T-helper 17 cell (primary cell): ENCODE measurements at regions not wholly inside any gene's neighbourhood (a gene's known extent, or its start where the extent isn't known, plus 50 kb on each side); places are given as distances from the start of the nearest gene placed in this dataset.

Experiments used
- ATAC-seq: fragments of 150-1000 bp; cut with Tn5 transposase; 2 replicates; pipeline ENCODE4 v1.10.0; 2021; ENCODE audit warnings: mild to moderate bottlenecking, moderate library complexity
- DNase-seq, 3 donors: peaks; one replicate each; pipeline versions ENCODE4 v3.0.0 to v3.0.0-alpha.2; 2020 to 2021
- H3K9me3 ChIP-seq: one replicate; pipeline ENCODE4 v1.7.0; 2013; ENCODE audit warnings: low read length, mild to moderate bottlenecking; ENCODE audit not compliant: control insufficient read depth, poor library complexity, severe bottlenecking
- H3K27ac Mint-ChIP-seq: one replicate; pipeline ENCODE4 v1.8.0; 2022; ENCODE audit warnings: mild to moderate bottlenecking, moderate library complexity, mixed read lengths
- H3K27me3 Mint-ChIP-seq: one replicate; pipeline ENCODE4 v1.8.0; 2022; ENCODE audit warnings: mixed read lengths
- H3K36me3 Mint-ChIP-seq: one replicate; pipeline ENCODE4 v1.8.0; 2022; ENCODE audit warnings: low read depth, mixed read lengths
- H3K4me1 Mint-ChIP-seq: one replicate; pipeline ENCODE4 v1.8.0; 2022; ENCODE audit warnings: mild to moderate bottlenecking, mixed read lengths
- H3K4me3 Mint-ChIP-seq: one replicate; pipeline ENCODE4 v1.8.0; 2022; ENCODE audit warnings: mild to moderate bottlenecking, moderate library complexity, mixed read lengths

GRCh38 chr2:74072565-74072964, 75.1 kb downstream of the BOLA3 start:
- H3K27me3 Mint-ChIP-seq = no peaks in the 10 kb centered on the region
- no peaks in the 10 kb centered on the region for H3K9me3 ChIP-seq
- peaks cover 19% of the 10 kb centered on the region for H3K4me1 Mint-ChIP-seq
- DNase-seq (no peak), ATAC-seq (no peak)
- no peak overlapping the region for H3K4me3 Mint-ChIP-seq
- peaks cover 3% of the 10 kb centered on the region for H3K36me3 Mint-ChIP-seq
- peak overlapping the region; percentile 60 for H3K27ac Mint-ChIP-seq

- ATAC-seq (no peak), DNase-seq (no peak)
- Mint-ChIP-seq H3K27me3 (no peaks in the 10 kb centered on the region), H3K4me1 (peaks cover 16% of the 10 kb centered on the region), H3K27ac (peak overlapping the region; percentile 54), H3K4me3 (no peak overlapping the region), H3K36me3 (peaks cover 2% of the 10 kb centered on the region)
- no peaks in the 10 kb centered on the region for H3K9me3 ChIP-seq
Observed at GRCh38 chr2:74074487-74074886, 73.2 kb downstream of the BOLA3 start.

GRCh38 chr2:74076074-74076470, 71.6 kb downstream of the BOLA3 start:
- Mint-ChIP-seq H3K27me3 (no peaks in the 10 kb centered on the region), H3K4me3 (peak overlapping the region; percentile 5), H3K4me1 (peaks cover 19% of the 10 kb centered on the region), H3K36me3 (peaks cover 3% of the 10 kb centered on the region), H3K27ac (no peak overlapping the region)
- DNase-seq = no peak
- H3K9me3 ChIP-seq = no peaks in the 10 kb centered on the region
- no peak for ATAC-seq

DNA sequence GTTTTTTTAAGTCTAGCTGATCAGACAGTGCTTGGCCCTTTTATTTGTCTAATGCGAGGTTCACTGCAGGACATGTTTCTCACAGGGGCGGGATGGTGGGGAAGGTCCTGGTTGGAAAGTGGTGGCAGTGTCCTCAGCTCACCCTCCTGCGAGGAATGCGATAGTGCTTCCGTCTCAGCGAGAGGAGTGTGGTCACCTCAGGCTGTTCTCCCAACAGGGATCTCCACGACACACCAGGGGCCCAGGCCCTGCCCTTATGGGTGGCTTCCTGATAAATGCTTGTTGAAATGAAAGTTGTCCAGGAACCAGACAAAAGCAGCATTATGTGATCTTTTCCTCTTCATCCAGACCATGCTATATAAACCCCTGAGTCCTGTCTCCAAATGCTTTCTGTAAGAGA, 70.1 kb downstream of the BOLA3 start:
- no peak overlapping the region for H3K27ac Mint-ChIP-seq
- ATAC-seq (no peak), DNase-seq (no peak)
- H3K36me3 Mint-ChIP-seq = peaks cover 10% of the 10 kb centered on the region
- H3K4me3 Mint-ChIP-seq = no peak overlapping the region
- no peaks in the 10 kb centered on the region for H3K27me3 Mint-ChIP-seq
- peaks cover 20% of the 10 kb centered on the region for H3K4me1 Mint-ChIP-seq
- no peaks in the 10 kb centered on the region for H3K9me3 ChIP-seq

DNA sequence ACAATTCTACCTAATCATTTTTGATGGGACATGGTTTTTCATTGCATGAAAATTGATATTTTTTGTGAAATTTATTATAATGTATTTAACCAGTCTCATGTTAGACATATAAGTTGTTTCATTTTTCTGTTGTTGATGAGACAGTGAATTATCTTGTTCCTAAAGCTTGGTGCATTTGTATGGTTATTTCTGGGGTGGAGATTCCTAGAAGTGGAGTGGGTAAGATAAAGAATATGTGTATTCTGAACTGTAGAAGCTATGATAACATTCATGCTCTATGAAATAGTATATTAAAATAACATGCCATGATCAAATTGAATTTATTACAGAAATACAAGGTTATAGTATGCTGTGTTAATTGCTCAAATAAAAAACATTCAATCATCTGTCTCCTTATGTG, 69.2 kb downstream of the BOLA3 start:
- no peak overlapping the region for H3K4me3 Mint-ChIP-seq
- H3K27me3 Mint-ChIP-seq = no peaks in the 10 kb centered on the region
- peaks cover 10% of the 10 kb centered on the region for H3K36me3 Mint-ChIP-seq
- DNase-seq (no peak), ATAC-seq (no peak)
- no peaks in the 10 kb centered on the region for H3K9me3 ChIP-seq
- peaks cover 16% of the 10 kb centered on the region for H3K4me1 Mint-ChIP-seq
- H3K27ac Mint-ChIP-seq = no peak overlapping the region

DNA sequence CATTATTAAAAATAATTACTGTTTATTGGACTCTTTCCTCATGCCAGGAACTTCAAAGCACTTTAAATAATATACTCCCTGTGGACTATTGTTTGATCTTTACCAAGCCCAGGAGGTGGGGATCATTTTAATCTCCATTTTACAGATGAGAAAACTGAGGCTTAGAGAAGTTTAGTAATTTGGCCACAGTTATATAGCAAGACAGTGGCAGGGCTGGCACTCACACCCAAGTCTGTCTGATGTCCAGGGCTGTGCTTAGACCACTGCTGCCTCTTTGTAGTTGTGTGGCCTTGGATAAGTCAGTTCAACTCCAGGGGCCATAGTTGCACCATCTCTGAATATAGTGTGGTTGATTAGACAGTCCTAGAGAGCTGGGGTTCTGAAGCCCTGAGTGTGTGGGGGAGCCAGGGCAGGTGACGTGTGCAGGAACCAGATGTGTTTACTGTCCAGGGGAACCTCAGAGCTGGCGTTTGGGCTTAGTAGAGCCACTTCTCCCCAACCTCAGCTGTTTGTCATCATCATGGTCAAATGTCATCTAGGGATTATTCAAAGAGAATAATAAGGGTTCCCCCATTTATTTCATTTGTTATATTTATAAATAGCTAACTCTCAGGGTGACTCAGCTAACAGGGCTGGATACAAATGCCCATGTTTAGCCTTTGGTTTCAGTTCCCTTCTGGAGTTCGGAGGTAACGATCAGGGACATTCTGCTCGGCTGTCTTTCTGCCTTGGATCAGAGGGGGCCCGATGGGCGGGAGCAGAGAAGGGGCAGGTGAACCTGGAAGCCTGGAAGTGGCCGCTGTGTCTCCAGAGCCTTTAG, 68.0 kb downstream of the BOLA3 start:
- no peaks in the 10 kb centered on the region for H3K9me3 ChIP-seq
- DNase-seq = no peak
- Mint-ChIP-seq H3K27ac (peak overlapping the region; percentile 16), H3K4me1 (peaks cover 13% of the 10 kb centered on the region), H3K4me3 (no peak overlapping the region), H3K36me3 (peaks cover 8% of the 10 kb centered on the region), H3K27me3 (no peaks in the 10 kb centered on the region)
- ATAC-seq = no peak

GRCh38 chr2:74080346-74080745, 67.4 kb downstream of the BOLA3 start:
- Mint-ChIP-seq H3K4me1 (peaks cover 13% of the 10 kb centered on the region), H3K4me3 (no peak overlapping the region), H3K27me3 (no peaks in the 10 kb centered on the region), H3K36me3 (peaks cover 8% of the 10 kb centered on the region), H3K27ac (no peak overlapping the region)
- H3K9me3 ChIP-seq = no peaks in the 10 kb centered on the region
- no peak for DNase-seq
- no peak for ATAC-seq

GRCh38 chr2:74081030-74081762, 66.5 kb downstream of the BOLA3 start:
- Mint-ChIP-seq H3K27ac (peak overlapping the region; percentile 66), H3K4me1 (peaks cover 12% of the 10 kb centered on the region), H3K27me3 (no peaks in the 10 kb centered on the region), H3K4me3 (no peak overlapping the region), H3K36me3 (peaks cover 11% of the 10 kb centered on the region)
- H3K9me3 ChIP-seq = no peaks in the 10 kb centered on the region
- ATAC-seq (no peak), DNase-seq (no peak)

- ATAC-seq = no peak
- Mint-ChIP-seq H3K27me3 (no peaks in the 10 kb centered on the region), H3K4me1 (peaks cover 12% of the 10 kb centered on the region), H3K27ac (peak overlapping the region; percentile 66), H3K36me3 (peaks cover 11% of the 10 kb centered on the region), H3K4me3 (no peak overlapping the region)
- DNase-seq = no peak
- H3K9me3 ChIP-seq = no peaks in the 10 kb centered on the region
Observed at GRCh38 chr2:74081763-74082110, 66.0 kb downstream of the BOLA3 start.

- no peak overlapping the region for H3K27ac Mint-ChIP-seq
- H3K4me1 Mint-ChIP-seq = peaks cover 12% of the 10 kb centered on the region
- H3K27me3 Mint-ChIP-seq = no peaks in the 10 kb centered on the region
- H3K9me3 ChIP-seq = no peaks in the 10 kb centered on the region
- no peak for DNase-seq
- peaks cover 11% of the 10 kb centered on the region for H3K36me3 Mint-ChIP-seq
- H3K4me3 Mint-ChIP-seq = no peak overlapping the region
- no peak for ATAC-seq
Observed at GRCh38 chr2:74083750-74084149, 64.0 kb downstream of the BOLA3 start.
